Loucy (cell line): ENCODE measurements at regions not wholly inside any gene's neighbourhood (a gene's known extent, or its start where the extent isn't known, plus 50 kb on each side); places are given as distances from the start of the nearest gene placed in this dataset.

ENCODE experiments used
- EZH2phosphoT487 ChIP-seq: fragments of 200-600 bp; IDR thresholded peaks from 2 replicates; pipeline ENCODE4 v1.6.1; 2018; ENCODE audit warnings: antibody characterized with exemption, mild to moderate bottlenecking, moderate library complexity, borderline replicate concordance
- TF ChIP-seq, protein P1 (sequence below): fragments of 200-600 bp; sonication (generic); conservative IDR thresholded peaks from 2 replicates; pipeline ENCODE4 v1.5.1; 2014; ENCODE audit warnings: mild to moderate bottlenecking, antibody characterized with exemption, low read length

- TF ChIP-seq, protein P1, sequence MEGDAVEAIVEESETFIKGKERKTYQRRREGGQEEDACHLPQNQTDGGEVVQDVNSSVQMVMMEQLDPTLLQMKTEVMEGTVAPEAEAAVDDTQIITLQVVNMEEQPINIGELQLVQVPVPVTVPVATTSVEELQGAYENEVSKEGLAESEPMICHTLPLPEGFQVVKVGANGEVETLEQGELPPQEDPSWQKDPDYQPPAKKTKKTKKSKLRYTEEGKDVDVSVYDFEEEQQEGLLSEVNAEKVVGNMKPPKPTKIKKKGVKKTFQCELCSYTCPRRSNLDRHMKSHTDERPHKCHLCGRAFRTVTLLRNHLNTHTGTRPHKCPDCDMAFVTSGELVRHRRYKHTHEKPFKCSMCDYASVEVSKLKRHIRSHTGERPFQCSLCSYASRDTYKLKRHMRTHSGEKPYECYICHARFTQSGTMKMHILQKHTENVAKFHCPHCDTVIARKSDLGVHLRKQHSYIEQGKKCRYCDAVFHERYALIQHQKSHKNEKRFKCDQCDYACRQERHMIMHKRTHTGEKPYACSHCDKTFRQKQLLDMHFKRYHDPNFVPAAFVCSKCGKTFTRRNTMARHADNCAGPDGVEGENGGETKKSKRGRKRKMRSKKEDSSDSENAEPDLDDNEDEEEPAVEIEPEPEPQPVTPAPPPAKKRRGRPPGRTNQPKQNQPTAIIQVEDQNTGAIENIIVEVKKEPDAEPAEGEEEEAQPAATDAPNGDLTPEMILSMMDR, result no peak
- TF ChIP-seq EZH2phosphoT487, result no peak
Observed at GRCh38 chr11:38553148-38553547, 1955.1 kb upstream of the RAG2 start.
